T-helper 2 cell treated with Interferon-gamma antibody and Interleukin-4, amounts not matched to agents 5 μg/mL and 100 μg/mL, for 36 hours (primary cell): ENCODE measurements at regions not wholly inside any gene's neighbourhood (a gene's known extent, or its start where the extent isn't known, plus 50 kb on each side); places are given as distances from the start of the nearest gene placed in this dataset.

Source experiments
- DNase-seq: peaks from one replicate; pipeline ENCODE4 v3.0.0; 2021; ENCODE audit warnings: low spot score
- H3K27ac Mint-ChIP-seq: one replicate; pipeline ENCODE4 v1.8.0; 2021; ENCODE audit warnings: mild to moderate bottlenecking, mixed read lengths
- H3K27me3 Mint-ChIP-seq: one replicate; pipeline ENCODE4 v1.8.0; 2021; ENCODE audit warnings: low read depth, mixed read lengths
- H3K36me3 Mint-ChIP-seq: one replicate; pipeline ENCODE4 v1.8.0; 2021; ENCODE audit warnings: low read depth, mixed read lengths
- H3K4me1 Mint-ChIP-seq: one replicate; pipeline ENCODE4 v1.8.0; 2021; ENCODE audit warnings: low read depth, mixed read lengths
- H3K4me3 Mint-ChIP-seq: one replicate; pipeline ENCODE4 v1.8.0; 2022; ENCODE audit warnings: mild to moderate bottlenecking, moderate library complexity, mixed read lengths
- H3K9me3 Mint-ChIP-seq: one replicate; pipeline ENCODE4 v1.8.0; 2021; ENCODE audit warnings: mixed read lengths

- H3K4me1 Mint-ChIP-seq = no peaks in the 10 kb centered on the region
- no peak overlapping the region for H3K4me3 Mint-ChIP-seq
- peaks cover 13% of the 10 kb centered on the region for H3K9me3 Mint-ChIP-seq
- no peaks in the 10 kb centered on the region for H3K27me3 Mint-ChIP-seq
- H3K36me3 Mint-ChIP-seq = no peaks in the 10 kb centered on the region
- DNase-seq = no peak
- H3K27ac Mint-ChIP-seq = no peak overlapping the region
These were observed 1179.8 kb downstream of the SLITRK1 start for GRCh38 chr13:82702513-82702912.

GRCh38 chr13:82701020-82701419 is 1181.3 kb downstream of the SLITRK1 start:
- peaks cover 5% of the 10 kb centered on the region for H3K9me3 Mint-ChIP-seq
- no peak for DNase-seq
- no peak overlapping the region for H3K27ac Mint-ChIP-seq
- H3K27me3 Mint-ChIP-seq = no peaks in the 10 kb centered on the region
- H3K4me3 Mint-ChIP-seq = no peak overlapping the region
- no peaks in the 10 kb centered on the region for H3K4me1 Mint-ChIP-seq
- no peaks in the 10 kb centered on the region for H3K36me3 Mint-ChIP-seq

GRCh38 chr13:82698941-82699340 is 1183.3 kb downstream of the SLITRK1 start:
- Mint-ChIP-seq H3K36me3 (no peaks in the 10 kb centered on the region), H3K4me3 (no peak overlapping the region), H3K27ac (no peak overlapping the region), H3K27me3 (no peaks in the 10 kb centered on the region), H3K9me3 (peaks cover under 1% of the 10 kb centered on the region), H3K4me1 (no peaks in the 10 kb centered on the region)
- DNase-seq = no peak

GRCh38 chr13:82698383-82698782 is 1183.9 kb downstream of the SLITRK1 start:
- Mint-ChIP-seq H3K27me3 (no peaks in the 10 kb centered on the region), H3K4me3 (no peak overlapping the region), H3K27ac (no peak overlapping the region), H3K36me3 (no peaks in the 10 kb centered on the region), H3K9me3 (peaks cover 4% of the 10 kb centered on the region), H3K4me1 (no peaks in the 10 kb centered on the region)
- DNase-seq = no peak

GRCh38 chr13:82693607-82694006 is 1188.7 kb downstream of the SLITRK1 start:
- Mint-ChIP-seq H3K4me3 (no peak overlapping the region), H3K27ac (no peak overlapping the region), H3K4me1 (peaks cover 4% of the 10 kb centered on the region), H3K36me3 (no peaks in the 10 kb centered on the region), H3K27me3 (no peaks in the 10 kb centered on the region), H3K9me3 (peaks cover 8% of the 10 kb centered on the region)
- no peak for DNase-seq

- Mint-ChIP-seq H3K4me3 (peak overlapping the region; percentile 51), H3K9me3 (peaks cover 4% of the 10 kb centered on the region), H3K4me1 (peaks cover 7% of the 10 kb centered on the region), H3K36me3 (no peaks in the 10 kb centered on the region), H3K27ac (no peak overlapping the region), H3K27me3 (no peaks in the 10 kb centered on the region)
- DNase-seq = no peak
These were observed 1193.8 kb downstream of the SLITRK1 start for GRCh38 chr13:82688400-82688994.

- Mint-ChIP-seq H3K27ac (no peak overlapping the region), H3K4me3 (no peak overlapping the region), H3K9me3 (peaks cover 11% of the 10 kb centered on the region), H3K27me3 (no peaks in the 10 kb centered on the region), H3K4me1 (peaks cover 7% of the 10 kb centered on the region), H3K36me3 (no peaks in the 10 kb centered on the region)
- DNase-seq = no peak
These were observed 1194.4 kb downstream of the SLITRK1 start for GRCh38 chr13:82687884-82688283.

- Mint-ChIP-seq H3K4me1 (no peaks in the 10 kb centered on the region), H3K27ac (no peak overlapping the region), H3K4me3 (no peak overlapping the region), H3K9me3 (peaks cover 20% of the 10 kb centered on the region), H3K27me3 (no peaks in the 10 kb centered on the region), H3K36me3 (no peaks in the 10 kb centered on the region)
- DNase-seq = no peak
These were observed 1200.7 kb downstream of the SLITRK1 start for GRCh38 chr13:82681535-82681934.

GRCh38 chr13:82678052-82678451 is 1204.2 kb downstream of the SLITRK1 start:
- DNase-seq = no peak
- H3K36me3 Mint-ChIP-seq = no peaks in the 10 kb centered on the region
- no peaks in the 10 kb centered on the region for H3K4me1 Mint-ChIP-seq
- peaks cover 14% of the 10 kb centered on the region for H3K9me3 Mint-ChIP-seq
- H3K4me3 Mint-ChIP-seq = no peak overlapping the region
- H3K27me3 Mint-ChIP-seq = no peaks in the 10 kb centered on the region
- H3K27ac Mint-ChIP-seq = no peak overlapping the region

GRCh38 chr13:82675024-82675423 is 1207.2 kb downstream of the SLITRK1 start:
- Mint-ChIP-seq H3K27me3 (no peaks in the 10 kb centered on the region), H3K9me3 (no peaks in the 10 kb centered on the region), H3K4me3 (no peak overlapping the region), H3K27ac (no peak overlapping the region), H3K4me1 (no peaks in the 10 kb centered on the region), H3K36me3 (no peaks in the 10 kb centered on the region)
- DNase-seq = no peak

- Mint-ChIP-seq H3K9me3 (no peaks in the 10 kb centered on the region), H3K36me3 (no peaks in the 10 kb centered on the region), H3K27me3 (no peaks in the 10 kb centered on the region), H3K27ac (no peak overlapping the region), H3K4me1 (no peaks in the 10 kb centered on the region), H3K4me3 (no peak overlapping the region)
- DNase-seq = no peak
These were observed 1207.7 kb downstream of the SLITRK1 start for GRCh38 chr13:82674546-82674945.

GRCh38 chr13:82672248-82672647 is 1210.0 kb downstream of the SLITRK1 start:
- no peak overlapping the region for H3K4me3 Mint-ChIP-seq
- H3K27me3 Mint-ChIP-seq = no peaks in the 10 kb centered on the region
- no peaks in the 10 kb centered on the region for H3K36me3 Mint-ChIP-seq
- H3K4me1 Mint-ChIP-seq = no peaks in the 10 kb centered on the region
- peaks cover 7% of the 10 kb centered on the region for H3K9me3 Mint-ChIP-seq
- H3K27ac Mint-ChIP-seq = no peak overlapping the region
- no peak for DNase-seq

- no peak overlapping the region for H3K4me3 Mint-ChIP-seq
- no peak overlapping the region for H3K27ac Mint-ChIP-seq
- no peak for DNase-seq
- no peaks in the 10 kb centered on the region for H3K27me3 Mint-ChIP-seq
- H3K9me3 Mint-ChIP-seq = peaks cover 14% of the 10 kb centered on the region
- H3K36me3 Mint-ChIP-seq = no peaks in the 10 kb centered on the region
- no peaks in the 10 kb centered on the region for H3K4me1 Mint-ChIP-seq
These were observed 1218.1 kb downstream of the SLITRK1 start for GRCh38 chr13:82664183-82664582.

GRCh38 chr13:82661126-82661525 is 1221.1 kb downstream of the SLITRK1 start:
- no peaks in the 10 kb centered on the region for H3K4me1 Mint-ChIP-seq
- H3K4me3 Mint-ChIP-seq = no peak overlapping the region
- no peaks in the 10 kb centered on the region for H3K27me3 Mint-ChIP-seq
- peaks cover 10% of the 10 kb centered on the region for H3K9me3 Mint-ChIP-seq
- no peaks in the 10 kb centered on the region for H3K36me3 Mint-ChIP-seq
- DNase-seq = no peak
- H3K27ac Mint-ChIP-seq = no peak overlapping the region

GRCh38 chr13:82658811-82659210 is 1223.5 kb downstream of the SLITRK1 start:
- DNase-seq = no peak
- H3K4me1 Mint-ChIP-seq = no peaks in the 10 kb centered on the region
- H3K9me3 Mint-ChIP-seq = peaks cover 16% of the 10 kb centered on the region
- H3K27me3 Mint-ChIP-seq = no peaks in the 10 kb centered on the region
- no peak overlapping the region for H3K4me3 Mint-ChIP-seq
- H3K27ac Mint-ChIP-seq = no peak overlapping the region
- no peaks in the 10 kb centered on the region for H3K36me3 Mint-ChIP-seq
